ENCODE measurements at regions not wholly inside any gene's neighbourhood (a gene's known extent, or its start where the extent isn't known, plus 50 kb on each side); places are given as distances from the start of the nearest gene placed in this dataset.
A peak's percentile ranks its signal among the peaks of the same experiment; 100 is the strongest.

DNA sequence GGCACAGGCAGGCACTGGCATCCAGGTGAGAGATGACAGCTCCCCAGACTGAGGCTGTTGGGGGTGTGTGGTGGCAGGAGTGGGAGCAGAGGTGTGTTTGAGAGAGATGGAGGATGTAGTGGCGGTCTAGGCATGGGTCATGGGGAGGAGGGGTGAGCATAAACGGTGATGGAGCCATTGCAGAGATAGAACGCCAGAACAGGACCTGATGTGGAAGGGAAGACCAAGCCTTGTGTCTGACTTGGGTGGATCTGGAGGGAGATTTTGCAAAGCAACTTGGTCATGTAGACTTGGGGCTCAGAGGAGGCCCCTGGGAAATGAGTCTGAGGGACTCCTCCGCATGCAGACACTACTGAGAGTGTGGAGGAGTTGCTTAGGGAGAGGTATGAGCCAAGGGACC is 50.0 kb upstream of the CLDN5 start:
- no peak for DNase-seq

DNA sequence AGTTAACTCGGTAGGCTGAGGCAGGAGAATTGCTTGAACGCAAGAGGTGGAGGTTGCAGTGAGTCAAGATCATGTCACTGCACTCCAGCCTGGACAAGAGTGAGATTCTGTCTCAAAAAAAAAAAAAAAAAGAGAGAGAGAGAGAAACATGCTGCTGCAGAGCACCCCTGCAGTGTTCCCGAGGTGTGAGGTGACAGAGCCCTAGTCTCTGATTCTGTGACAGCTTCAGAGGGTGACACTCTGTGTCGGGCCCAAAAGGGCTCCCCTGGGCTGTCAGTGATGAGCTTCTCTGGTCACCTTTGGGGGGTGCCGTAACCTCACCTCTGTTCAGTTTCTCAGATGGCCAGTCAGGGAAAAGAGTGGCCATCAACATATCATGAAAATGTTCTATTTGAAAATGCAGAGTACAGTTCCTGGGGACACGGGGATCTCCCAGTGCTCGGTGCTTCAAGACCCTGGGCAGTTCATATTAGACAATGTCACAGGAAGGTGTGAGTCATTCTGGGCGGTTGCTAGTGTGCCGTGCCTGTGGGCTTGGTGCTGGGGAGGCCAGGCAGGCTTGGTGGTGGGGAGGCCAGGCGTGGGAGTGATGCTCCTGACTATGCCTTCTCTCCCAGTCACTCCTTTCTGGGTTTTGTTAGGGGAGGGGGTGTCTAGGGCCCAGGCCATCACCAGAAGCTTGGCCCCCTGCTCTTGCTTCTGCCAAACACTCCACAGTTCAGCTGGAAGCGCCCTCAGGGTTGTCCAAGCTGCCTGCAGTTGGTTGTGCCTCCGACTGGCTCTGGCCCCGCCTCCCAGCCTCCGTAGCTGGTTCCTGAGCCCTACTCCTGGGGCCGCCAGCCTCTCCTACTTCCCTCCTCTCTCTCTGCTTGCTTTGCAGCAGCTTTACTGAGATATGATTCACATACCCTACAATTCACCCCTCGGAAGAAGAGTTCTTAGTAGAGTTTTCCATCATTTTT is 52.5 kb upstream of the CLDN5 start:
- DNase-seq, result peak; percentile 84

DNA sequence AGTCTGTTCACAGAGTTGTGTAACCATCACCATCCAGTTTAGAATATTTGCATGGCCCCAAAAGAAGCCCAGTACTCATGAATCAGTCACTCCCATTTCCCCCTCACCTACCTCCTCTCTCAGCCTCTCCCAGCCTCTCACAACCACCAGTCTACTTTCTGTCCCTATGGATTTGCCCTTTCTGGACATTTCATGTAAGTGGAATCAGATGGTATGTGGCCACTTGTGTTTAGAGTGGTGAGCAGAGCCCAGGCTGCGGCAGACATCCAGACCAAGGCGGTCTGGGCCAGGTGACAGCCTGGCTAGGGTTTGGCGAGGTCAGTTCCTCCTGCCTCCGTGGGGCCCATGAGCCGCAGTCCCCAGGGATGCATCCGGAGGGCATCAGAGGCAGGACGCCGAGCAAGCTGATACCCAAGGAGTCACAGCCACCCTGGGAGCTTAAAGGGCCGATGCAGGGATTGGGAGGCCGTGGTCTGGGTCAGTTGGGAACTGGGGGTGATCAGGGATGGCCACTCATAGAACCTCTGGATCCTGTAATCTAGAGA is 53.3 kb upstream of the CLDN5 start:
- no peak for DNase-seq

DNA sequence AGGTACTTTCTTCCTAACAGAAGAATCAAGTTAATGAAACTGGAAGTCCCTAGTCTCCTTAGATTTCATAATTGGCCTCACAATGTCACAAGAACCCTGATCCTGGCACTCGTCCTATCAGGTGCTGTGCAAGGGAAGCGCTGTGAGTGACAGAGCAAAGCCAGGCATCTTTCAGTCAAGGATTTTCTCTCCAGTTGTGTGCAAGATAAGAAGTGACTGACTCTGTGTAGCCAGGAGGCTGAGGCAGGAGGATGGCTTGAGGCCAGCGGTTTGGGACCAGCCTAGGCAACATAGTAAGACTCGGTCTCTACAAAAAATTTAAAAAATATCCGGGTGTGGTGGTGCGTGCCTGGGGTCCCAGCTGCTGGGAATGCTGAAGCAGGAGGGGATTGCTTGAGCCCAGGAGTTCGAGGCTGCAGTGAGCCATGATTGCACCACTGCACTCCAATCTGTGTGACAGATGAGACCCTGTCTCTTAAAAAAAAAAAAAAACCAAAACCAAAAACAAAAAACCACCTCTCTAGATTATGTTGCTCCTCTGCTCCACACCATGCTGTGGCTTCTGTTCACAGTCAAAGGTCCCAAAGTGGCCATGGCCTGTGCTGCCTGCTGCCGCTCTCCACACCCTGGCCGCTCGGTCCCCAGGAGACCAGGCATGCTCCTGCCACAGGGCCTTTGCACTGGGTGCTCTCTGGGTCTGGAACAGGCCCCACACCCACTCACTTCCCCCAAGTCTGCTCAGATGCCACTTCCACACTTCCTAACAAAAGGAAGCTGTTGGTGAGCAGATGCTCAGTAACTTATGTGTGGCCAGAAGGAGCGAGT is 54.2 kb upstream of the CLDN5 start:
- DNase-seq, result no peak

DNA sequence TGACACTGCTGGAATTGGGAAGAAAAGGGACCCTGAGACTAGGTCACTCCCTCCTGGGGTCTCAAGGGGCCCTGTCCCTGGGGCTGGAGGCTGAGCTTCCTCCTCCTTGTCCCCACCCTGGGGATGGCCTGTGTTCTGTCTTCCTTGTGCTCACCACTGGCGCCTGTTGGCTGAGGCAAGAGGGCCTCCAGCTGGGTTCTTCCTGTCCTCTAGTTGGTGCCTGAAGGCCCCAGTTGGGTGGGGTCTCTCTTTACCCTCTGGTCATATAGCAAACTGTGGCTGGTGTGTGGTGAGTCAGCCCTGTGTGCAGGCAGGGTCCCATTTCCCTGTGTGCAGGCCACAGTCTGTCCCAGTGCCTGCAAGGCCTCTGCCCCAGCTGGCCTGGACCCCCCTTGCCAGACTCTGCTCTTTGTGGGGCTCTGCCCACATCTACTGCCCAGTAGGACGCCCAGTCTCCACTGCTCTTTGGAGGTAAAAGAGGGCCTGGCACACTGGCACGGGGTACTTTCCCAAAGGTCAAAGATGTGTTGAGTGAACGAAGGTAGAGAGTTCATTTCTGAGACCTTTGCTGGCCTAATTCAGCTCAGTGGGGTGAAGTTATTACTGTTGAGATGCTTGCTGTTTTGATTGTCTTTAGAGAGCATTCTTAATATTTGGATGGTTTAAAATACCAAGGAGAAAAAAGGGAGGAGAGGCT is 55.1 kb upstream of the CLDN5 start:
- peak; percentile 16 for DNase-seq

DNA sequence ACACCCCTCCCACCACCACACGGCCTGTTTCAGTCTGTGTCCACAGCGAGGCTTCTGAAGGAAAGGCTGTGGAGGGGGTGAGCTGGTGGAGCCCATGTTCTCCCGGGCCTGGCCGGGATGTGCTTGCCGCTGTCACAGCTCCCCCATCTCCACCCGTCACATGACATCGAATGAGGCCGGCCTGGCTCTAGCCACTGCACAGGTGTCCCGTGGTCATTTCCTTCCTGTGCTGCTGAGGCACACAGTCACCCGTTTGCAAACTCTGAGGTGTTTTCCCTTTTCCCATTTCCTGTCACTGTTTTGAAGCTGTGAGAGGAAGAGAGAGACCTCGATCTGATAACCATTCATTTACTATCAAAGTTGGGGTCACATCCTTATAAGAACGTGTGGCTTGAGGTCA is 55.7 kb upstream of the CLDN5 start:
- peak; percentile 53 for DNase-seq

DNA sequence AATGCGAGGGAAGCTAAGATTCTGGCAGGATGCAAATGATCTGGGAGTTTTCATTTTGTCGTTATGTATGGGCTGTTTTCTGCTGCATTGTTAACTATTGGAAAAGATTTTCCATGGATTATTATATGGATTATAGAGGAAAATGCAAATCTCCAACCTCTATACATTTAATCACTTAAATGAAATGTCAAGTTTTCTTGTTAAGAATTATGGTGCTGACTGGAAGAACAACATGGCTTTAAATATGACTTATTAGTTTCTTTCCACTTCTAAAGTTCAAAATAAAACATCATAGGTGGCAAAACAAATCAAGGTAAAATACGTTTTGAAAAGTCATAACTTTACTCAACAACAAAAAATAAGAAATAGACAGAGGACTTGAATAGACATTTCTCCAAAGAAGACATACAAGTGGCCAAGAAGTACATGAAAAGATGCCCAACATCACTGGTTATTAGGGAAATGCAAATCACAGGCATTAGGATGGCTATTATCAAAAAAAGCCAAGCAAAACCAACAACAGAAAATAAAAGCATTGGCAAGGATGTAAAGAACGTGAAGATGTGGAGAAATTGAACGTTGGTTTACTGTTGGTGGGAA is 56.2 kb upstream of the CLDN5 start:
- DNase-seq, result no peak

DNA sequence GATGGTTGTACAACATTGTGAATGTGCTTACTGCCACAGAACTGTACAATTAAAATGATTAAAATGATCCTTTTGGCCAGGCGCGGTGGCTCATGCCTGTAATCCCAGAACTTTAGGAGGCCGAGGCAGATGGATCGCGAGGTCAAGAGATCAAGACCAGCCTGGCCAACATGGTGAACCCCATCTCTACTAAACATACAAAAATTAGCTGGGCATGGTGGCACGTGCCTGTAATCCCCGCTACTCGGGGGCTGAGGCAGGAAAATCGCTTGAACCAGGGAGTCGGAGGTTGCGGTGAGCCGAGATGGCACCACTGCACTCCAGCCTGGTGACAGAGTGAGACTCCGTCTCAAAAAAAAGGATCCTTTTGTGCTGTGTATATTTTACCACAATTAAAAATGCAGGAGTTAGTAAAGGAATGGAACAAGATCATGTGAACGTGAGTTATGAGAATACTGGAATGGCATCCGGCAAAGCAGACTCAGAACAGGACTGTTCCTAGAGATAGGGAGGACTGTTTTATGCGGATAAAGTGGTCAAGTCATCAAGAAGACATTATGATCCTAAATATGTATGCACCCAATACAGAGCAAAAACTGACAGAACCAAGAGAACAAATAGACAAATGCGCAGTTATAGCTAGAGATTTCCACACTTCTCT is 58.0 kb upstream of the CLDN5 start:
- DNase-seq, result no peak

DNA sequence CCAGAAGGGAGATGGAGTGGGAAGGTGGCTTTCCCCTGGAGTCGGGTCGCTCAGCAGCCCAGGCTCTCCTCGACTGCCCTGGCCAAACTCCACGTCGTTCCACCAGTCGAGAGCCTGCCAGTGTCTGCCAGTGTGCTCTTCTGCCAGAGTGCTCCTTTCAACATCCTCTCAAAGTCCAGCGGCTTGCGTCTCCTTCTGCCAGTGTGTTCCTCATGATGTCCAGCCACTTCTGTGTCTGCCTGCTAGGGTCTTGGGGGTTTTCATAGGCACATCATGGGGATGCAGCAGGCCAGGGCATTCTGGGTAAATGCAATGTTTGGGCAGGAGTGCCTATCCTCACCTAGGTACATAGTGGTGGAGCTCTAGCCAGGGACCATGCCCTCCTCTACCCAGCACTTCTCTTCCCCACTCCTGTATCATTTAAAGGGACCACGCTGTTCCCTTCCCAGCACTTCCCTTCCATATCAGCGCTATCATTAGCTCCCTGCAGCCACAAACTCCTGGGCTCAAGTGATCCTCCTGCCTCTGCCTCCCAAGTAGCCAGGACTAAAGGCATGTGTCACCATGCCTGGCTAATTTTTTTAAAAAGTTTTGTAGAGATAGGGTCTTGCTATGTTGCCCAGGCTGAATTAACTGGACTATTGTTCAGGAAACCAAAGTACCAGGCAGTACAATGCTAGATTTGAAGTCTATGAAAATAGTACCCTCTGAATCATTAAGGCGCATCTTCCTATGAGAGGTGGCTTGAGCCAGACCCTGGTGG is 62.9 kb upstream of the CLDN5 start:
- no peak for DNase-seq

DNA sequence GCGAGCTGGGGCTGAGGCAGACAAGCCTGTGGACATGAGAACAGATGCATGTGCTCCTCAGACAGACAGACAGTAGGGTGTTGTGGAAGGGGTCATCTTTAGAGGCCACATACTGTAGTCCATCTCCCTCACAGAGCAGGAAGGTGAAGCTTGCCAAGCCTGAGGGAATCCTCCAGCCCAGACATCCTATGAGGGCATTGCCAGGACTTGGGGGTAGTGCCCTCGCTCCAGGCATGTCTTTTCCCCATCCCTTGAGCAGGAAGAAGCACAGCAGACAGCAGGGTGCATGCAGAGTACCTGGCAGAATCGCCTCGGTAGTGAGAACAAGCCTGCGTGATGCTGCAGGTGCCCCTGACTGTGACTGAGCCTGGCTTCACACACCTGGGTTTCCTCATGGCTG is 66.5 kb upstream of the CLDN5 start:
- DNase-seq, result no peak

DNA sequence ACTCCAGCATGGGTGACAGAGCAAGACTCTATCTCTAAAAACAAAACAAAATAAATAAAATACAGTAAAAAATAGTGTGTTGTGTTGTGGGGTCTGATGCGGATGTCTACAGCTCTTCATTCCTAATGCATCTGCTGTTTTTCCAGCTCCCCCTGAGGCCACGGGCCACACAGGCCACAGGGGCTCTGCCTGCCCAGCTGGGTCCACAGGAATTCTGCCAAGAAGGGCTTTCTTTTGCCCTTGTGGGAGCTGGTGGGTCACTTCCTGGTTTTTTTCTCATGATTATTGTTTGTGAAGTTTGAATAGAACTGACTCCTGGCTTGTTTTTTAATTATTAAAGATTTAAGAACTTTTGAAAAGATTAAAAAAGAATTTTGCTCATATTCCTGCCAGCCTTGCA is 67.4 kb upstream of the CLDN5 start:
- DNase-seq, result no peak

DNA sequence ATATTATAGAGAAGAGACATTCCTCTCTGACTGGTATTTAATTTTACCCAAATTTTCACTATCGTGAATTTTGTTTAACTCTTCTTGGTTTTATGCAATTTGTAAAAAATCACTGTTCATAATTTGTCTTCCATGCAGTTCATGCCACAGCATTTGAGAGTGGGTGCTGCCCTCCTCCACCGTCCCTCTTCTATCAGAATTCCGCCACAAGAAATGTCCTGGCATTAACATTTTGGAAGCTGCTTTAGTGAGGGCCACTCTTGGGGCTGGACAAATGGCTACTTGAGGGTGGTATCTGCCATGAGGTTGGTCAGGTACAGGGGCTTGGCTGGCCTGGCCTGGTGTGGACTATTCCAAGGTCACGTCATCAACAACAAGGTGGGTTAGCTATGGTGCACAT is 68.3 kb upstream of the CLDN5 start:
- DNase-seq, result no peak

DNA sequence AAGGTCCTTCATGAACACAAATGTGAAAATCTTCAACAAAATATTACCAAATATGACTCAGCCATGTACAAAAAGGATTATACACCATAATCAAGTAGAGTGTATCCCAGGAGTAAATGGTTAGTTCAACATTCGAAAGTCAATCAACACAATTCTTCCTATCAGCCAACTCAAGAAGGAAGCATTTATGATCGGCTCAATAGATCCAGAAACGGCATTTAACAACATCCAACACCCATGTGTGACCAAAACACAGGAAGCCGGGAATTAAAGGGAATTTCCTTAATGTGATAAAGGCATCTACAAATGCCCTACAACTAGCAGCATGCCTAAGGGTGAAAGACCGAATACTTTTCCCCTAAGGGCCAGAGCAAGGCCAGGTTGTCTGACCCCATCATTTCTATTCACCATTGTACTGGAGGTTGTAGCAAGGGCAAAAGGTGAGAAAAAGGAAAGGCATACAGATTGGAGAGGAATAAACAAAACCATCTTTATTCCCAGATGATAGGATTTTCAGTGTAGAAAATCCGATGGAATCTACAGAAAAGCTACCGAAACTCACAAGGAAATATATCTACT is 69.9 kb upstream of the CLDN5 start:
- no peak for DNase-seq

DNA sequence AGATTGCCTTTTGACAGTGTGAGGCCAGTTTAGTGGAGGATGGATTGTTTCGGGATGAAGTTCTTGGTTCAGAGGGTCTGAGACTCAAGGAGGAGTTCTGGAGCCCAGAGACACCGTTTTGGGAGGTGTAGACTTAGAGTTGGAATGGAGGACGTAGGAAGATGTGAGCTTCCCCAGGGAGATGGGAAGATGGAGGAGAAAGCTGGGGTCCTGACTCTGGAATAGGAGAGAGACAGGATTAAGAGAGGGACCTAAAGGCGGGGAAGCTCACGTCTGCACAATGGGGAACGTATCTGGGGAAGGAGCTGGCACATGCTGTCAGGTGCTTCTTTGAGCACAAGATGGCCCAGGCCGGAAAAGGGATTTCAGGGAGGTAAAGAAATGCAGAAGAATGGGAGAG is 71.3 kb upstream of the CLDN5 start:
- DNase-seq, result no peak

DNA sequence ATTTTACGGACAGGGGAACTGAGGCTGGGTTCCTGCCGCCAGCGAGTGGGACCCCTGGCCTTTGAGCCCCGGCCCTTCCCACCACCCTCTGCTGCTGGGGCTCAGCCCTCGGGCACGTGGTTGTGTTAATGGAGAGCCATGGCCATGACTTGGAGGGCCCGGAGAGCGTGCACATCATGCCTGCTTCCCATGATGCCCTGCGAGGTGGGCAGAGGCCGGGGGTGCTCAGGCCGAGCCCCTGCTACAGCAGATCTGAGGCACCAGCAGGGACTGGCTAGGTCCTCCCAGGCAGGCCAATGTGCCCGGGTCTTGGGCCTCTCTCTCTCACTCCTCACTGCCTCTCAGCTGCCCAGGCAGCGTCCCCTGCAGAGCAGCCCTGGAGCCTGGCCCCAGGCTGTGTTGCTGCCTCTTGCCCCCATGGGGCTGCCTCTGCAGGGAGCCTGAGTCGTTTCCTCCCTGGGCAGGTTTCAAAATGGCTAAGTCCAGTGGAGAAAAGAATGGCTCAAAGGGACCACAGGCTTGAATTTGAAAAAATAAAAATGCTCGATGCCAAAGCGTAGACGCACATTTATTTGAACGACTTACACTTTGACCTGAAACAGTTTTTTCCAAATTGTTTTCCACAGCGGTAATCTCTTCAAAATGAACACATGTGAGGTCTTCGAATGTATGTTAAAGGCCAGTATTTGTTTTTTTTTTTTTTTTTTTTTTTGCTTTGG is 72.6 kb upstream of the CLDN5 start:
- DNase-seq, result peak; percentile 11

DNA sequence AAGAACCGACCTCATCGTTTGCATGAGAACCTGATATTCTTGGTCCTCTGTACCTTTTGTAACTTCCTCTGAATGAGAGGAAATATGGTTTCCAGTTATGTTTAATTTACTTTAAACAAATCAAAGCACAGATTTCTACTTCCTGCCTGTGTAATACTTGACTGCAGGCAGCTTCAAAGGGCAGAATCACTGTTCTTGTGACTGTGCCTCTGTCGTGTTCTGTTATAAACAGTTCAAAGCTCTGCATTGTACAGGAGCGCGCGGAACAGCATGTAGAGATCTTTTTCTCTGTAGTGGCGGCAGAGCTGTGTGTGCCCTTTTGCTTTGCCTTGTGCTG is 73.2 kb upstream of the CLDN5 start:
- DNase-seq, result peak; percentile 33

DNA sequence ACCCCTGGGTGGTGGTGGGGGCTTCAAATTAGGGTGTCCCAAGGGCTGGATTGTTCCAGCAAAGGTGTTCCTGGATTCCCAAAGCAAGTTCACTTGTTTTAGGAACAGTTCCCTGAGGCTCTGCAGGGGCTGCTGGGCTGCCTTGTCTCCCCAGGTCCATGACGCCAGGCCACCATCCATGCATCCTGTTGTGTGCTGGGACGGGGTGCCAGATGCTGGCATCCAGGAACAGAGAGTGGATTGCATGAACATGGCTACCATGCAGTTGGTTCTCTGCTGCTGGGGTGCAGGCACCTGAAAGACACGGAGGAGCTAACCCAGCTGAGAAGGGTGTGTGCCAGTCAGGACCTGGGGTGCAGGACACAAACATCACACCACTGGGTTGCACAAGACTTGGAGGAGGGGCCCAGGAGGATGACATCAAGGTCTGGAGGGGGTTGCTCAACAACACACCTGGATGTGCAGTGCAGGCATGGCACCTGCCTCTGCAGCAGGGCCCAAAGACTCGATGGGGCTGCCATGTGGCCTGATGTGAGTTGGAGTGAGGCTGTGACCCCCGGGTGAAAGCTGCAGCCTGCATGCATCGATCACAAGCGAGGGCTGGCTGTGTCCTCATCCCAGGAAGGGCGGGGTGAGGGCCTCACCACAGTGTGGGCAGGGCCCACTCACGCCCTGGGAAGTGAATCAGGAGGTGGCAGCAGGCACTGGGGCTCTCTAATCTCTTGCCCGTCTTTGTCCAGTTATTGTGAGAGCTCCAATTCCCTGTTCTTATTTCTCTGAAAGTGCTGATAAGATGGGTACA is 74.0 kb upstream of the CLDN5 start:
- DNase-seq, result peak; percentile 34

DNA sequence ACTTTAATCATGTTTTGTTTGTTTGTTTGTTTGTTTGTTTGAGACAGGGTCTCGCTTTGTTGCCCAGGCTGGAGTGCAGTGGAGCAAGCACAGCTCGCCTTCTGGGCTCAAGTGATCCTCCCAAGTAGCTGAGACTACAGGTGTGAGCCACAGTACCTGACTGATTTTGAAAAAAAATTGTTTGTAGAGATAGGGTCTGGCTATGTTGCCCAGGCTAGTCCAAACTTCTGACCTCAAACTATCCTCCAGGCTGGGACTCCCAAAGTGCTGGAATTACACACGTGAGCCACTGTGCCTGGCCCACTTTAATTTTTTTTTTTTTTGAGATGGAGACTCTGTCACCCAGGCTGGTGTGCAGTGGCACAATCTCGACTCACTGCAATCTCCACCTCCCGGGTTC is 74.8 kb upstream of the CLDN5 start:
- DNase-seq, result no peak

DNA sequence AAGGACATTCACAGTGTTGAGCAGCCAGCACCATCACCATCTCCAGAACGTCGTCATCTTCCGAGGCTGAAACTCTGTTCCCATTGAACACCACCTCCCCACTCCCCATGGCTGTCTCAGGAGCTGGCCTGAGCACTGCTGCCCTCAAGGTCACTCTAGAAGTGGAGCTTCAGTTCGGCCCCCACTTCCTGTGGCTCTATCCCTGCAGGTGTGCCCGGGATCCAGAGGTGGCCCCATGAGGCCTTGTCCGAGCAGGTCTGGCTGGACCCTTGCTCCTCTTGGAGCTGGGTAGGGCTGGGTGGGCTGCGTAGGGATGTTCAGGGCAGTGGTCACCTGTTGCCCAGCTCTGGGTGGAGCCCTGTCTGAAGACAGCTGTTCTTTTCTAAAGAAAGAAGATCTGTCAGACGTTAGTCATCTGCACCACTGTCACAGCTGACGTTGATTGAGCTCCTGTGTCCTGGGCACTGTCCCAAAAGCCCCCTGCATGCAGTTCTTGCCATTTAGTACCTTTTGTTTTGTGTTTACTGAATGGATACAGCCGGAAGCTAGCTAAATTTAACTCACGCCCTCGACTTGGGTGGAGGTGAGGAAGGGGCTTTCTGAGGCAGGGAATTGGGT is 75.5 kb upstream of the CLDN5 start:
- no peak for DNase-seq

Data from activated CD4-positive, alpha-beta T cell treated with anti-CD3 and anti-CD28 coated beads for 48 hours (primary cell).